ENCODE measurements at regions not wholly inside any gene's neighbourhood (a gene's known extent, or its start where the extent isn't known, plus 50 kb on each side); places are given as distances from the start of the nearest gene placed in this dataset.

- Histone ChIP-seq H3K36me3 (no peaks in the 10 kb centered on the region), H3K9me3 (ENCODE audit: low read depth) (no peaks in the 10 kb centered on the region), H3K4me1 (ENCODE audit: low read depth) (no peaks in the 10 kb centered on the region), H3K27me3 (peaks cover 3% of the 10 kb centered on the region), H3K27ac (no peak overlapping the region), H3K4me3 (no peak overlapping the region)
- DNase-seq (ENCODE audit: low read depth in 1 of 2, low spot score in 1 of 2) = no peak
- TF ChIP-seq CTCF (IDR thresholded peaks at IDR 0.05; ENCODE audit: low read depth, low read length) = no peak
Measured at GRCh38 chr11:31947051-31947450, 135.9 kb upstream of the PAX6 start.

- no peak for TF ChIP-seq CTCF (IDR thresholded peaks at IDR 0.05; ENCODE audit: low read depth, low read length)
- Histone ChIP-seq H3K27ac (no peak overlapping the region), H3K4me3 (no peak overlapping the region), H3K4me1 (ENCODE audit: low read depth) (no peaks in the 10 kb centered on the region), H3K36me3 (no peaks in the 10 kb centered on the region), H3K9me3 (ENCODE audit: low read depth) (no peaks in the 10 kb centered on the region), H3K27me3 (peaks cover 3% of the 10 kb centered on the region)
- no peak for DNase-seq (ENCODE audit: low read depth in 1 of 2, low spot score in 1 of 2)
Measured at GRCh38 chr11:31943056-31943780, 132.1 kb upstream of the PAX6 start.

- H3K36me3 ChIP-seq = no peaks in the 10 kb centered on the region
- peaks cover 3% of the 10 kb centered on the region for H3K27me3 ChIP-seq
- peak in 1 of 2 donors; percentile 85 for DNase-seq (ENCODE audit: low read depth in 1 of 2, low spot score in 1 of 2)
- TF ChIP-seq CTCF (IDR thresholded peaks at IDR 0.05; ENCODE audit: low read depth, low read length) = no peak
- H3K9me3 ChIP-seq (ENCODE audit: low read depth) = no peaks in the 10 kb centered on the region
- no peak overlapping the region for H3K4me3 ChIP-seq
- no peak overlapping the region for H3K27ac ChIP-seq
- H3K4me1 ChIP-seq (ENCODE audit: low read depth) = no peaks in the 10 kb centered on the region
Measured at GRCh38 chr11:31940371-31941037, 129.4 kb upstream of the PAX6 start.

- H3K4me3 ChIP-seq = no peak overlapping the region
- TF ChIP-seq CTCF (IDR thresholded peaks at IDR 0.05; ENCODE audit: low read depth, low read length) = no peak
- H3K36me3 ChIP-seq = no peaks in the 10 kb centered on the region
- no peaks in the 10 kb centered on the region for H3K4me1 ChIP-seq (ENCODE audit: low read depth)
- H3K27ac ChIP-seq = no peak overlapping the region
- peaks cover 3% of the 10 kb centered on the region for H3K27me3 ChIP-seq
- DNase-seq (ENCODE audit: low read depth in 1 of 2, low spot score in 1 of 2) = no peak
- no peaks in the 10 kb centered on the region for H3K9me3 ChIP-seq (ENCODE audit: low read depth)
Measured at GRCh38 chr11:31939004-31939403, 127.9 kb upstream of the PAX6 start.

GRCh38 chr11:31936312-31936711, 125.2 kb upstream of the PAX6 start:
- DNase-seq (ENCODE audit: low read depth in 1 of 2, low spot score in 1 of 2) = no peak
- Histone ChIP-seq H3K4me1 (ENCODE audit: low read depth) (no peaks in the 10 kb centered on the region), H3K27me3 (no peaks in the 10 kb centered on the region), H3K36me3 (no peaks in the 10 kb centered on the region), H3K27ac (no peak overlapping the region), H3K9me3 (ENCODE audit: low read depth) (no peaks in the 10 kb centered on the region), H3K4me3 (no peak overlapping the region)
- TF ChIP-seq CTCF (IDR thresholded peaks at IDR 0.05; ENCODE audit: low read depth, low read length) = no peak

All from cardiac muscle cell (in vitro differentiated cells and primary cell).